UCSD-AML1 (cell line): ENCODE measurements at regions not wholly inside any gene's neighbourhood (a gene's known extent, or its start where the extent isn't known, plus 50 kb on each side); places are given as distances from the start of the nearest gene placed in this dataset.

ENCODE experiments used
- DNase-seq: peaks from one replicate; lab custom pipeline; 2025; ENCODE audit not compliant: unreplicated experiment; lab: John Stamatoyannopoulos, UW

GRCh38 chr4:10336471-10336870 is 120.8 kb downstream of the ZNF518B start:
- no peak for DNase-seq

- no peak for DNase-seq
These were observed 122.2 kb downstream of the ZNF518B start for GRCh38 chr4:10335050-10335449.

GRCh38 chr4:10334506-10335028 is 122.7 kb downstream of the ZNF518B start:
- DNase-seq, result no peak

DNA sequence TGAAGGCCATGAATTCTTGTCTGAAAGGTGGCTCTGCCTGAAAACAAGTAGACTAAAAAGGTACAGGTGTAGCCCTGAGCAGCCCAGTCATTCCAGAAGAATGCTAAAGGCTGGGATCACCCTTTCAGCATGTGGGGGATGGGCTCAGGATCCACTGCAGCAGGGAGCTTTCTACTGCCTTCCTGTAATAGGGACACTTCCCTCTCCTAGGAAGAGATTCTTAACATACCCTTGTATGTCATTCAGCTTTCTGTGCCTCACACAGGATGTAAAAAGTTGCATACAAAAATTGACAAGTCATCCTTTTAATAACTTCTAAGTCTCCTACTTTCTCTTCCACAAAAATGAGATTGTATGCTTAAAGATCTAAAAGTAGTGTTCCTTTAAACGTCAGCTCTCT is 123.3 kb downstream of the ZNF518B start:
- no peak for DNase-seq

DNA sequence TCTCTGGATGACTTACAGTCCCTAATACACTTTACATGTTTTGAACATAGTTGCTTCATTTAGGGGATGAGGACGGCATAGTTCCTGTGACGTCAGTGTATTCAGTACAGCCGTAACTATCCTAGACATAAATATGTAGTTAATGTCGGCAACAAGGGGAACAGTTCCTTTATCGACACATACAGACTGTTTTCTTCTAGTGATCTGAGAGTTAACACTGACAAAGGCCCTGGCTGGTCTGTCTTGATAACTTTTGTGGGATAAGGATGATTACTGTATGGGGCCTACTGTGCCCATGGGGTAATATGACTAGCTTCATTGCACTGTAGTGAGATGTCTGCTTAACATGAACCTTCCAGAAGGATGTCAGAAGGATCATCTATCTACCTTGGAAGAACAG is 131.2 kb downstream of the ZNF518B start:
- DNase-seq, result no peak

DNA sequence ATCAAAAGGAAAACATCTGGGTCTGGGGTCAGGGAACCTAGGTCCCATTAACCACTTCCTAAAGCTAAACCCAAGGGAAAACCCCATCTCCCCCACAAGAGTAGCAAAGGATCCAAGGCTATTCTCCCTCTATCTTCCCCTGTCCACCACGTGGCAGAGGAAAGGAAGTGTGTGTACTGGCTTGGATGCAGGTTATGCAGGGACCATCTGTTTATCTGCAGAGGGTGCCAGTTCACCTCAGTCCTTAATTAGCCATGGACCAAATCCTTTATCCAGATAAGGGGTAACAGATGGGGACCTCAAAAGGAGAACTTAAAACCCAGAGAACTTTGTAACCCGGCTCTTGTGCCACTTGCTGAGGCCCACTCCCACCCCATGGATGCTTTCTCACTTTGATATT is 135.3 kb downstream of the ZNF518B start:
- no peak for DNase-seq

GRCh38 chr4:10320130-10320529 is 137.1 kb downstream of the ZNF518B start:
- no peak for DNase-seq

DNA sequence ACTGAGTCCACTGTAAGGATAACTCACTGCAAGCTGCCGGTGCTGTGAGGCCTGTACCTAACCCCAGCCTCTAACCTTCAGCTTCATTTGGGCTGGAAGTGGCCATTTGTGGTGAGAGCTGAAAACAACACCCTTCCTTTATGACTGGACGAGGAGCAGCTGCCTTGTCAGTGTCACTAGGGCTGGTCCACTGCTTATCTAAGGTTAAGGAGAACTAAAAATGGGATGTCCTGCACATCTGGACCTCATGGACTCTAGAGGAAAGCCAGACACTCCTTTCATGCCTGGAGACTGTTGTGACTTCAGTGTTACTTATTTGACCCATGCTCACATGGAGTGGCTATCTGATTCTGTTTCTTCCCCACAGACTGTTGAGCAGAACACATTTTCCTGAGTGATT is 139.9 kb downstream of the ZNF518B start:
- DNase-seq, result no peak

- DNase-seq, result no peak
These were observed 140.4 kb downstream of the ZNF518B start for GRCh38 chr4:10316851-10317250.

DNA sequence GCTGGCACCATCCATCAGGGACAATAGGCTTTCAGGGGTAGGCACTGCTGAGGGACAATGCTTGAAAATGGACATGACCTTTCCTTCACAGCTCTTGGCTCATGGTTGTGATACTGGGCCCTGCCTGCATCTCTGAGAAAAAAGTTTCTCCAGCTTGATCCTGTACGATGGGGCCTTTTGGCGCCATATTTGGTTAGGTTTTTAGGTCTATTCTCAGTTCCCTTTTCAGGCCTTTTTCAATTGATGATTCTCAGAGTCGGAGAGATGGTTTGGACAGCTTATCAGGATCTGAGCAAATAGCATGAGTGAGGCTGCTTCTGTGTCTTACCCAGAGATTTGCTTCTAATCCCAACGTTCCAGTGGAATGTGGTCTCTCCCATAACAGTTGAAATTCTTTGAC is 141.6 kb downstream of the ZNF518B start:
- DNase-seq, result no peak

DNA sequence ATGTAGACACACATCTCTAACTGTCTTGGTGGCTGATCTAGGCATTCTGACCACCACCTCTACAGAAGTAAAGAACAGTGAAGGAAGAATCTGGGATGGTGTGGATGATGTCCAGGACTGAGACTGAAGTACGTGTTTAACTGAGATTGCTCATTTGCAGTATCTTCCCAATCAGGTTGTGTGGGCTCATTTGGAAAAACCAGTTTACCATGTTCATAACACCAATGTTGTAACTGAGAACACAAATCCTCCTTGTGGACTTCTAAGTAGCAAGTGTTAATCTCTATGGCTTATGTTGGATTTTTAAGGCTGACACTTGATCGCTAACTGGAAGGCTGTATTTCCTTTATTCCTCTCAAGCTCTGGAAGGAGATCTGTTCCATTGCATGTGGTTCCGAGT is 144.7 kb downstream of the ZNF518B start:
- no peak for DNase-seq

- no peak for DNase-seq
These were observed 145.3 kb downstream of the ZNF518B start for GRCh38 chr4:10311939-10312338.

DNA sequence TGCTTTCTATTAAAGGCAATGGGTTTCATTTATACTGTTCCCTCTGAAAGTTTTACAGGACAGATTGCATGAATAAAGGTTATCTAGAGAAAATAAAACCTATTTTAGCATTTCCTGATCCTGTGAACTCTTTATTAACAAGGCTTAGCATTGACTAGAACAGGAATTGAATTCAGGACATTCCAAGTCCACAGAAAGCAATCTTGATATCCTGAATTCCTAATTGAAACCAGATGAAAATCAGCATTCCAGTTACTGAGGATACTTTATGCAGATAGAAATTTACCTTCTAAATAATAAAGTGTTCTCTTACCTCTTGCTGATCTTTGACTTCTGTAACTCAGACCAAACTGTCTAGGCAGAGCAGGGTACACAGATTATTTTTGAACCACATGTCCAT is 151.4 kb downstream of the ZNF518B start:
- DNase-seq, result no peak

- DNase-seq, result no peak
These were observed 153.9 kb downstream of the ZNF518B start for GRCh38 chr4:10303291-10303690.

- DNase-seq, result no peak
These were observed 155.1 kb downstream of the ZNF518B start for GRCh38 chr4:10302096-10302495.

GRCh38 chr4:10299601-10300000 is 157.6 kb downstream of the ZNF518B start:
- DNase-seq, result no peak

DNA sequence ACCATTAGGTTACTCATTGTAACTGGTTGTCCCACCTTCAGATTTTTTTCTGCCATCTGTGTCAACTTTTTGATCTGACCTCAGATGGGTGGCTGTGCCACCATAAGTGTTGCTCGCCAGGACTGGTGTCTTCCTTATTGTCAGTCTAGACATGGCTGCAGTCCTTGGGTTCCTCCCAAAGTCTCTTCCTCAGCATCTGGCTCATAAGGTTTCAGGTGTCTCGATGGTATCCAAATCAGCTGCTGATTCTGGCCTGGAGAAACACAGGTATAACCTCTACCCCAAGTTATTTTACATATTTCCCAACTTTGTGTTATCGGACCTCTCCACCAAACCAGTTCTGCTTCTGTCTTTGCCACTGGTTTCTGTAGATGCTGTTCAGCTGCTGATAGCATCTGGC is 158.5 kb downstream of the ZNF518B start:
- DNase-seq, result no peak

- DNase-seq, result no peak
These were observed 160.5 kb downstream of the ZNF518B start for GRCh38 chr4:10296730-10297129.

DNA sequence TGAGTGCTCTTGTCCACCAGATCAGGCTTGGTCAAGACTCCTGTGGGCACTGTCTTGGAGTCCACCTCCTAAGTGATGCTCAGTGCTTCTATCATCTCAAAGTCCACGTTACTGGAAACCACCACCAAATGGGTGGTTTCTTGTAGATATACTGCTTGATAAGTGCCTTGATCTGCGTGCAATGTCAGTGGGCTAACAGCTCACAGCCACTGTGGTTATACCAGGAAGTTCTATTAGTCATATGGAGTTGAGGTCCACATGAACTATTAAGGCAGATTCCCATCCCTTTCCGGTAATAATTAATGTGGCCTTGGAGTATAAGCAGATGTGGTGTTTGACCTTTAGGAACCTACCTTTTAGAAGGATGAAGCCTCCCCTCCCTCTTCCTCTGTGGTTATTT is 161.9 kb downstream of the ZNF518B start:
- no peak for DNase-seq

- no peak for DNase-seq
These were observed 167.7 kb downstream of the ZNF518B start for GRCh38 chr4:10289538-10289906.

DNA sequence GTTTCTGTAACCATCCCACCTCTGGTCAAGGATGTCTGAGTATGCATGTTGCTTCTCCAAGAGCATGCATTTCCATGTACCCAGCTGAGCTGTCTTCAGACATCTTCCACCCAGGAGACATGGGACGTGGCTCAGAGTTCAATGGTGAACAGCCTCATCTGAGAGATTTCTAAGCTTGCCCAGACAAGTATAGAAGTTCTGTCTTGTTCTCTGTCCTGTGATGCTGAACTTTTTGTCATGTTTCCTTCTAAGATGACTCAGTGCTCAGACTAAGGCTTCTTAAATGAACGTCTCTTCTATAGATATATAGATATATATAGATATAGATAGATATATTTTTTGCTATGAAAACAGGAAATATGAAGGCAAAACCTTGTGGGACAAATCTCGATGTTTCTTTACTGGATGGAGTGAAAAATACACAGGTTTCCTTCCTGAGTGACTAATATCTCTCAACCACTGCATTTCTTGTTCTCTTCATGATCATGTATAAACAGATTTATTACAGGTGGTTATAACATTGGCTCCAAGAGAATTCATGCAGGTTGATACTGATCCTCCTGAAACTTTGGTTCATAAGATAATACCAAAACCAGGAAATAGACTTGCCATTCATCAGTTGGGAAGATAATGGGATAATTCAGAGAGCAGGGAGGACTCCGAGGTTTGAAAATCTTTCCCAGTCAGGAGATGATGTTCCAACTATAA is 168.2 kb downstream of the ZNF518B start:
- no peak for DNase-seq

DNA sequence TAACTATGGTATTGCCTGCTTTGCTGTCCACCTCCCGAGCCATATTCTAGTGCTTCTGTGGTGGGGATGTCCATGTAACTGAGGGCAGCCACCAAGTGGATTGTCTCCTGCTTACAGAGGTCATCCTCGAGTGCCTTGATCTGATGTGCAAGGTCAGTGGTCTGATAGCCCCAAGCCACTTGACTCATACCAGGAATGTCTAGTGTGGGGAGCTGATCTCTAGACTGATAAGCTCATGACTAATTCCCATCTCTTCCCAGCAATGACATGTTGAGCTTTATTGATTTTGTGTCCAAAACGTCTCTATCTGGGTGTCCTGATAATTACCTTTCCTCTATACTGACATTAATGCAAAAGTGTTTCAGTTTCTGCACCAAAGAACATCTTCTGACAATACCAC is 168.4 kb upstream of the WDR1 start:
- no peak for DNase-seq

GRCh38 chr4:10283761-10284160 is 167.2 kb upstream of the WDR1 start:
- no peak for DNase-seq
